ENCODE measurements at regions not wholly inside any gene's neighbourhood (a gene's known extent, or its start where the extent isn't known, plus 50 kb on each side); places are given as distances from the start of the nearest gene placed in this dataset.

DNA sequence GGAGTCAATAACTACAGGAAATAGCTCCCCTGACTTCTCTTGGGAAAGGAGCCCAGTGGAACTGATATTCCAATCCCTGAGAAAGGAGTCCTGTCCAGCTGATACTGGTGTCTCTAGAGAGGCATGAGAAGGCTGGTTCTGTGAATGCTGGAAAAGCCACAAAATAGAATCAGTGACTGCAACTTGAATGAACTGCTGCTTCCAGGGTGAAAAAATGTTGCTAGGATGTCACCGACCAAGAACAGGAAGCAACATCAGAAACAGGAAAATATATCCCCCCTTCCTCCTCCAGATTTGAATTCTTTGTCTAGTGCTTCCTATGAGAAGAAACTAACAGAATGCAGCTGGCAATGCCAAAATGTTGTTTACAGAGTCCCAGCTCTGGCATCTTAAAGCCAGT is 269.3 kb upstream of the LYPLAL1 start:
- TF ChIP-seq, protein P1, sequence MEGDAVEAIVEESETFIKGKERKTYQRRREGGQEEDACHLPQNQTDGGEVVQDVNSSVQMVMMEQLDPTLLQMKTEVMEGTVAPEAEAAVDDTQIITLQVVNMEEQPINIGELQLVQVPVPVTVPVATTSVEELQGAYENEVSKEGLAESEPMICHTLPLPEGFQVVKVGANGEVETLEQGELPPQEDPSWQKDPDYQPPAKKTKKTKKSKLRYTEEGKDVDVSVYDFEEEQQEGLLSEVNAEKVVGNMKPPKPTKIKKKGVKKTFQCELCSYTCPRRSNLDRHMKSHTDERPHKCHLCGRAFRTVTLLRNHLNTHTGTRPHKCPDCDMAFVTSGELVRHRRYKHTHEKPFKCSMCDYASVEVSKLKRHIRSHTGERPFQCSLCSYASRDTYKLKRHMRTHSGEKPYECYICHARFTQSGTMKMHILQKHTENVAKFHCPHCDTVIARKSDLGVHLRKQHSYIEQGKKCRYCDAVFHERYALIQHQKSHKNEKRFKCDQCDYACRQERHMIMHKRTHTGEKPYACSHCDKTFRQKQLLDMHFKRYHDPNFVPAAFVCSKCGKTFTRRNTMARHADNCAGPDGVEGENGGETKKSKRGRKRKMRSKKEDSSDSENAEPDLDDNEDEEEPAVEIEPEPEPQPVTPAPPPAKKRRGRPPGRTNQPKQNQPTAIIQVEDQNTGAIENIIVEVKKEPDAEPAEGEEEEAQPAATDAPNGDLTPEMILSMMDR (IDR thresholded peaks at IDR 0.05; ENCODE audit: low read depth, low read length), result no peak
- TF ChIP-seq, protein P2, sequence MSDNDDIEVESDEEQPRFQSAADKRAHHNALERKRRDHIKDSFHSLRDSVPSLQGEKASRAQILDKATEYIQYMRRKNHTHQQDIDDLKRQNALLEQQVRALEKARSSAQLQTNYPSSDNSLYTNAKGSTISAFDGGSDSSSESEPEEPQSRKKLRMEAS (IDR thresholded peaks at IDR 0.05; ENCODE audit: low read depth, low read length), result no peak
- no peak for TF ChIP-seq MYC (IDR thresholded peaks at IDR 0.05; ENCODE audit: low read depth, low read length)
- no peak for TF ChIP-seq POLR2A (IDR thresholded peaks at IDR 0.05; ENCODE audit: extremely low read depth, insufficient read length)
- DNase-seq (ENCODE audit: low read depth), result no peak
- no peak overlapping the region for H3K4me3 ChIP-seq (ENCODE audit: low read depth, low read length)

DNA sequence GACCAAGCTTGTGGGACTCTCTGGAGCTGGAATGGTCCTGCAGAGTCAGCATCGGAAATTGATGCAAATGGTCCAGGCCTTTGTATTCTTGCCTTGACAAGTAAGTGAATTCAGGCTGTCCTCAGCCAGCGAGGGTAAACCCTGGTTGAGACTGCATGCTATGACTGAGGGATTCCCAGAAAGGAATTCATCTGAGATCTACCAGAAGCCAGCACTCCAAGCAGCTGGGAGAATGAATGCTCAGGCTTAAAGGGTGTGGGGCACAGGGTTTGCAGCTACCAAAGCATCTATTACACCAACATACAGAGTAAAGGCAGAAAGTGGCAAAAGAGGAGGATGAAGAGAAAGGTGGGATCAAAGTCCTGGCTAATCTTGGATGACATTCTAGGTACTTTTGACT is 257.0 kb upstream of the LYPLAL1 start:
- no peak for DNase-seq (ENCODE audit: low read depth)
- H3K4me3 ChIP-seq (ENCODE audit: low read depth, low read length), result no peak overlapping the region
- no peak for TF ChIP-seq MYC (IDR thresholded peaks at IDR 0.05; ENCODE audit: low read depth, low read length)
- TF ChIP-seq, protein P2 (IDR thresholded peaks at IDR 0.05; ENCODE audit: low read depth, low read length), result no peak

DNA sequence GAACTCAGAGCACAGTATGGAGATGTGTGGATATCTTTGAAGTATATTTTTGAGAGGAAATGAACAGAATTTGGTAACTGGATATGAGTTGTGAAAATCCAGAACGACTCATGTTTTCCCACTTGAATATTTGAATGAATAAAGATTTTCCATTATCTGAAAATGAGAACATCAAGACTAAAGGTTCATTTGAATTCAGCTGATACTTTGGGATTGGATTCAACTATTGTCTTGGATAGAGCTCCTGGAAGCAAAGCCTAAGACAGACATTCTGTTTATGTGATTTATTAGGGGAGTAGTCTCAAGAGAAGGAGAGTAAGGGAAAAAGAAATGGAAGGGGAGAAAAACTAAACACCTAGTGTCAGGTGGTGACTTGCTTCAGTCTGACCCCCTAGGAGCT is 256.0 kb upstream of the LYPLAL1 start:
- no peak for DNase-seq (ENCODE audit: low read depth)
- TF ChIP-seq, protein P1 (IDR thresholded peaks at IDR 0.05; ENCODE audit: low read depth, low read length), result no peak
- no peak for TF ChIP-seq POLR2A (IDR thresholded peaks at IDR 0.05; ENCODE audit: extremely low read depth, insufficient read length)
- TF ChIP-seq MYC (IDR thresholded peaks at IDR 0.05; ENCODE audit: low read depth, low read length), result no peak
- TF ChIP-seq, protein P2 (IDR thresholded peaks at IDR 0.05; ENCODE audit: low read depth, low read length), result no peak
- no peak overlapping the region for H3K4me3 ChIP-seq (ENCODE audit: low read depth, low read length)

DNA sequence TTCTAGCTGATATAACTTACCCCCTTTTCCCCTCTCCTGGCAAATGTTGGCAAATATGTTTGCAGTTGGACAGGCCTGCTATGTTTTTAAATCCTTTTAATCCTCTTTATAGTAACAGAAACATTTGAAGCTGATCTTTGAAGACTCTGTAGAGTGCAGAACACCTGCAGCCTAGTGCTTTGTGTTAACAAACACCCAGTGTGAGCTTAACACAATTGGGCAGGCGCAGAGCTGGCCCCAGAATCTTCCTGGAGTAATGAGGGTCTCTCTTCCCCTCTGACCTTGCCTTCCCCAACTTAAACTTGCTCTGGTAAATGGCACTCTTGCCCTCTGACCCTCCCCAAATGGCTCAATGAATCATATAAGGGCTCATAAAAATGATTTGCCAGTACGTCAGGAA is 247.9 kb upstream of the LYPLAL1 start:
- no peak overlapping the region for H3K4me3 ChIP-seq (ENCODE audit: low read depth, low read length)
- TF ChIP-seq, protein P1 (IDR thresholded peaks at IDR 0.05; ENCODE audit: low read depth, low read length), result no peak
- no peak for DNase-seq (ENCODE audit: low read depth)

DNA sequence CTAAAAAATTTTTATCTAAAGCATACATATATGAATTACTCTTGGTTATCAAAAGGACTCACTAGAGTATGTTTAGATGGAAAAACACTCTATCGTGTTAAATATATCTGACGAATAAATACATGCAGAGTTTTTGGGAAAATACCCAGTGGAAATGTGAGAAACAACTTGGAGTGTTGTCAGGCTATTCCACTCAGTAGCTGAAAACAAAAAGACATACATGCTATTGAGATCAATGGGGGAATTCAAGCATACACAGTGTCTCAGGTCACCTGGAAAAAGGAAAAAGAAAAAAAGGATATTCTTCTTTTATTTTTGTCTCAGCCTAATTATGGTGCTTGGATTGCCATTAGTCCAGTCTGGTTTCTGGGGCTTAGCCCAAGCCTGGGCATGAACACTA is 247.0 kb upstream of the LYPLAL1 start:
- no peak for DNase-seq (ENCODE audit: low read depth)
- H3K4me3 ChIP-seq (ENCODE audit: low read depth, low read length), result no peak overlapping the region
- TF ChIP-seq, protein P2 (IDR thresholded peaks at IDR 0.05; ENCODE audit: low read depth, low read length), result no peak
- TF ChIP-seq POLR2A (IDR thresholded peaks at IDR 0.05; ENCODE audit: extremely low read depth, insufficient read length) (no peak), MYC (IDR thresholded peaks at IDR 0.05; ENCODE audit: low read depth, low read length) (no peak)
- TF ChIP-seq, protein P1 (IDR thresholded peaks at IDR 0.05; ENCODE audit: low read depth, low read length), result no peak

DNA sequence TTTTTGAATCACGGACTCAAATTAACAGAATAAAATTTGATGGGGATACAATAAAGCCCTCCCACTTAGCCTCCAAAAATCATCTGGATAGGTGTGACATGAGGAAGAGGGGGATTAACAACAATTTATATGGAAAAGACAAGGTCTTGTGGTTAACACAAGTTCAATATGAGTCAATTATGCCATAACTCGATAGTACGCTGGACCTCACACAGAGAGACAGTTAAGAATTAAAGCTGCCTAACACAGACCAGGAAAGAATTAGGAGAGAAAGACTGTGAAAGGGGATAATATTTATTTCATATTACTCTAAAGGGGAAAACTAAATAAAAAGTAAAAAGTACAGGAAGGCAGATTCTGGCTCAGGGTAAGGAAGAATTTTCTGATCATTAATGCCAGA is 243.7 kb upstream of the LYPLAL1 start:
- TF ChIP-seq, protein P1 (IDR thresholded peaks at IDR 0.05; ENCODE audit: low read depth, low read length), result no peak
- TF ChIP-seq MYC (IDR thresholded peaks at IDR 0.05; ENCODE audit: low read depth, low read length) (no peak), POLR2A (IDR thresholded peaks at IDR 0.05; ENCODE audit: extremely low read depth, insufficient read length) (no peak)
- TF ChIP-seq, protein P2 (IDR thresholded peaks at IDR 0.05; ENCODE audit: low read depth, low read length), result no peak
- no peak for DNase-seq (ENCODE audit: low read depth)
- H3K4me3 ChIP-seq (ENCODE audit: low read depth, low read length), result no peak overlapping the region

Data from NB4 (cell line).